DOHH2 (cell line): ENCODE measurements at regions not wholly inside any gene's neighbourhood (a gene's known extent, or its start where the extent isn't known, plus 50 kb on each side); places are given as distances from the start of the nearest gene placed in this dataset.

ENCODE experiments used
- EZH2phosphoT487 ChIP-seq: fragments of 200-600 bp; sonication (generic); IDR thresholded peaks from 2 replicates; pipeline ENCODE4 v1.6.1; 2017; ENCODE audit warnings: borderline replicate concordance, mild to moderate bottlenecking, antibody characterized with exemption, low read length, moderate library complexity, mixed read lengths
- TF ChIP-seq, protein P1 (sequence below): fragments of 200-600 bp; sonication (generic); IDR thresholded peaks from one replicate; pipeline ENCODE4 v1.5.1; 2014; ENCODE audit warnings: antibody characterized with exemption, mild to moderate bottlenecking, low read depth, low read length; ENCODE audit not compliant: poor library complexity, severe bottlenecking

DNA sequence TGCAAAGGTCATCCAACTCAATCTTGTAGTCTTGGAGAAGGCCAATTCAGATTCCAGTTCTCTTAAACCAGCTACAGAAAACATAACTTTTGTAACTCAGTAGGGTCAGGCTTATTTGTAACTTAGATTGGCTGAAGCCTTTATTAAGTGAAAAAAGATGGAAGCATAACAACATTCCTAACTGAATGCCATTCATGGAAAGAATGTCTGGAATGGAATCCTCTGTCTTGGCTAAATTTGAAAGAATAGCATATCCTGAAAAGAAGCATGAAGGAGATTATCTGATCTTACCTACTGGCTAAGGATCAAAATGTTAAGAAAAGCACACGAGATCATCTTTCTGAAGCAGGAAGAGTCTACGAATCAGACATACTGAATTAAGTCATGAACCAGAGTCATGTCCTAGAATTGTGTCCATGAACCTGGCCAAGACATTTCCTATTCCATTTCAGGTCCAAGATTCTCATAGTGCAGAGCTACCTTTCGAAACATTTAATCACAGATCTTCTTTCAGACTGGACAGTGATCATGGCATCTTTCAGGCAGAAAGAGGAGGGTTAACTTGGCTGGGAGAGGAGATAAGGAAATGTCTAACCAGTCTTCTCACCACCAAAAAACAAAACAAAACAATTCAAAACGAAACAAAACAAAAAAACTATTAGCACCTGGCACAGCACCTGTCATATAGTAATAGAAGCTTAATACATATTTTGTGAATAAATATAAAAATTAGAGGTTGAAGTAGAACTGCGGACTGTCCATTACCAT, 75.6 kb downstream of the XCL2 start:
- TF ChIP-seq, protein P1, sequence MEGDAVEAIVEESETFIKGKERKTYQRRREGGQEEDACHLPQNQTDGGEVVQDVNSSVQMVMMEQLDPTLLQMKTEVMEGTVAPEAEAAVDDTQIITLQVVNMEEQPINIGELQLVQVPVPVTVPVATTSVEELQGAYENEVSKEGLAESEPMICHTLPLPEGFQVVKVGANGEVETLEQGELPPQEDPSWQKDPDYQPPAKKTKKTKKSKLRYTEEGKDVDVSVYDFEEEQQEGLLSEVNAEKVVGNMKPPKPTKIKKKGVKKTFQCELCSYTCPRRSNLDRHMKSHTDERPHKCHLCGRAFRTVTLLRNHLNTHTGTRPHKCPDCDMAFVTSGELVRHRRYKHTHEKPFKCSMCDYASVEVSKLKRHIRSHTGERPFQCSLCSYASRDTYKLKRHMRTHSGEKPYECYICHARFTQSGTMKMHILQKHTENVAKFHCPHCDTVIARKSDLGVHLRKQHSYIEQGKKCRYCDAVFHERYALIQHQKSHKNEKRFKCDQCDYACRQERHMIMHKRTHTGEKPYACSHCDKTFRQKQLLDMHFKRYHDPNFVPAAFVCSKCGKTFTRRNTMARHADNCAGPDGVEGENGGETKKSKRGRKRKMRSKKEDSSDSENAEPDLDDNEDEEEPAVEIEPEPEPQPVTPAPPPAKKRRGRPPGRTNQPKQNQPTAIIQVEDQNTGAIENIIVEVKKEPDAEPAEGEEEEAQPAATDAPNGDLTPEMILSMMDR = no peak
- TF ChIP-seq EZH2phosphoT487 = no peak
